ENCODE measurements at regions not wholly inside any gene's neighbourhood (a gene's known extent, or its start where the extent isn't known, plus 50 kb on each side); places are given as distances from the start of the nearest gene placed in this dataset.

DNA sequence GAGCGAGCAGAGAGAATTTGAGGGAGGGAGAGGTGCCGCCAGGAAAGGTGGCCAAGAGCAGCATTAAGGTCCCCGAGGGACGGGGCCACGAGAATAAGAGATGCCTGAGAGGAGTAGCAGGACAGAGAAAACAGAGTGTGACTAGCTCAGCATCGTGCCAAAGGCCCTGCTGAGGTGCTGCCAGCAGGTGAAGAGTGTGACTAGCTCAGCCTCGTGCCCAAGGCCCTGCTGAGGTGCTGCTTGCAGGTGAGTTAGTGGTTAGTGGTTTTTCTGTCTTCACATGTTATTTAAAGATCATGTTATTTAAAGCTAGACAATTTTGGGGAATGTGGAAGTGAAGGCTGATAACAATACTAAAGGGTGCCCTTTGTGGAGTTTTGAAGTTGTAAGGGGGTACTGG, 464.5 kb upstream of the FAT1 start:
- TF ChIP-seq CTCF (conservative IDR thresholded peaks at IDR 0.05 in 1 of 2, IDR thresholded peaks at IDR 0.05 in 1 of 2; ENCODE audit: extremely low read depth in 1 of 2, insufficient read depth in 1 of 2, low read depth in 1 of 2, low read length in 2 of 2), result no peak
- no peak for TF ChIP-seq EZH2 (IDR thresholded peaks at IDR 0.05; ENCODE audit: borderline replicate concordance, low read length)

All from mammary epithelial cell (primary cell).